ENCODE measurements at regions not wholly inside any gene's neighbourhood (a gene's known extent, or its start where the extent isn't known, plus 50 kb on each side); places are given as distances from the start of the nearest gene placed in this dataset.

DNA sequence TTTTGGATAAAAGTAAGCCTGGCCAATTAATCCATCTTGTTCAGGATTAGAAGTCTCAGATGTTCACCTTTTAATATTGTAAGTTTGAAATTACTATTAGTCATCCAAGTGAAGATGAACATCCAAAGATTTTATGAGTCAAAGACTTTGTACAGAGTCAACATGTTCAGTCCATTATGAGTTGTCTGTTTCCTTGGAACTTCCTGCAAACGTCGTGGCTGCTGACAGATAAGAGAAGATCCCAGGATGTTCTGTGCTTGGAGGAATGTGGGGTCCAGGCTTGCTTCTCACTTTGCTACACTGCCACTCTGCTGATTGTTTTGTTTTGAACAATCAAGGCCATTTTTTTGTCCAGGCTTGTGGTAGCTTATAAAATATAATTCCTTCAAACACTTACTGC is 74.3 kb upstream of the SLCO2A1 start:
- TF ChIP-seq, protein P1, sequence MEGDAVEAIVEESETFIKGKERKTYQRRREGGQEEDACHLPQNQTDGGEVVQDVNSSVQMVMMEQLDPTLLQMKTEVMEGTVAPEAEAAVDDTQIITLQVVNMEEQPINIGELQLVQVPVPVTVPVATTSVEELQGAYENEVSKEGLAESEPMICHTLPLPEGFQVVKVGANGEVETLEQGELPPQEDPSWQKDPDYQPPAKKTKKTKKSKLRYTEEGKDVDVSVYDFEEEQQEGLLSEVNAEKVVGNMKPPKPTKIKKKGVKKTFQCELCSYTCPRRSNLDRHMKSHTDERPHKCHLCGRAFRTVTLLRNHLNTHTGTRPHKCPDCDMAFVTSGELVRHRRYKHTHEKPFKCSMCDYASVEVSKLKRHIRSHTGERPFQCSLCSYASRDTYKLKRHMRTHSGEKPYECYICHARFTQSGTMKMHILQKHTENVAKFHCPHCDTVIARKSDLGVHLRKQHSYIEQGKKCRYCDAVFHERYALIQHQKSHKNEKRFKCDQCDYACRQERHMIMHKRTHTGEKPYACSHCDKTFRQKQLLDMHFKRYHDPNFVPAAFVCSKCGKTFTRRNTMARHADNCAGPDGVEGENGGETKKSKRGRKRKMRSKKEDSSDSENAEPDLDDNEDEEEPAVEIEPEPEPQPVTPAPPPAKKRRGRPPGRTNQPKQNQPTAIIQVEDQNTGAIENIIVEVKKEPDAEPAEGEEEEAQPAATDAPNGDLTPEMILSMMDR (conservative IDR thresholded peaks at IDR 0.05; ENCODE audit: low read length): no peak
- TF ChIP-seq EZH2phosphoT487 (IDR thresholded peaks at IDR 0.05; ENCODE audit: borderline replicate concordance, low read depth, low read length): no peak

Data from OCI-LY7 (cell line).